ENCODE measurements at regions not wholly inside any gene's neighbourhood (a gene's known extent, or its start where the extent isn't known, plus 50 kb on each side); places are given as distances from the start of the nearest gene placed in this dataset.
A peak's percentile ranks its signal among the peaks of the same experiment; 100 is the strongest.

DNA sequence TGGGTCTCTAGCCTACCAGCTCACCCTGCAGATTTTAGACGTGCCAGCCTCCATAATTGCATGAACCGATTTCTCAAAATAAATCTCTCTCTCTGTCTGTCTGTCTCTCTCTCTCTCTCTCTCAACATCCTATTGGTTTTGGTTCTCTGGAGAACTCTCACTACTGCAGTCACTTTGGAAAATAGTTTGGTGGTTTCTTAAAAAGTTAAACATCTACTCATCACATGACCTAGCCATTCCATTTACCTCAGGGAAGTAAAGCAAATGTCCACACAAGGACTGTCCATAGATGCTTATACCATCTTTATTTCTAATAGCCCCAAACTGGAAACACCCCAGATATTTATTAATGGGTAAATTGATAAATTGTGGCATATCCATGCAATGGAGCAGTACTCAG lies 119.5 kb downstream of the SNX19 start:
- Histone ChIP-seq H3K4me3 (no peak overlapping the region), H3K27ac (no peak overlapping the region), H3K9me3 (no peaks in the 10 kb centered on the region), H3K27me3 (no peaks in the 10 kb centered on the region), H3K4me1 (no peaks in the 10 kb centered on the region), H3K36me3 (no peaks in the 10 kb centered on the region)
- TF ChIP-seq, protein P1, sequence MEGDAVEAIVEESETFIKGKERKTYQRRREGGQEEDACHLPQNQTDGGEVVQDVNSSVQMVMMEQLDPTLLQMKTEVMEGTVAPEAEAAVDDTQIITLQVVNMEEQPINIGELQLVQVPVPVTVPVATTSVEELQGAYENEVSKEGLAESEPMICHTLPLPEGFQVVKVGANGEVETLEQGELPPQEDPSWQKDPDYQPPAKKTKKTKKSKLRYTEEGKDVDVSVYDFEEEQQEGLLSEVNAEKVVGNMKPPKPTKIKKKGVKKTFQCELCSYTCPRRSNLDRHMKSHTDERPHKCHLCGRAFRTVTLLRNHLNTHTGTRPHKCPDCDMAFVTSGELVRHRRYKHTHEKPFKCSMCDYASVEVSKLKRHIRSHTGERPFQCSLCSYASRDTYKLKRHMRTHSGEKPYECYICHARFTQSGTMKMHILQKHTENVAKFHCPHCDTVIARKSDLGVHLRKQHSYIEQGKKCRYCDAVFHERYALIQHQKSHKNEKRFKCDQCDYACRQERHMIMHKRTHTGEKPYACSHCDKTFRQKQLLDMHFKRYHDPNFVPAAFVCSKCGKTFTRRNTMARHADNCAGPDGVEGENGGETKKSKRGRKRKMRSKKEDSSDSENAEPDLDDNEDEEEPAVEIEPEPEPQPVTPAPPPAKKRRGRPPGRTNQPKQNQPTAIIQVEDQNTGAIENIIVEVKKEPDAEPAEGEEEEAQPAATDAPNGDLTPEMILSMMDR (IDR thresholded peaks at IDR 0.05), result no peak
- intact Hi-C loops (cut with DNase I), result no loop called here
- ATAC-seq (no peak), DNase-seq (no peak)

DNA sequence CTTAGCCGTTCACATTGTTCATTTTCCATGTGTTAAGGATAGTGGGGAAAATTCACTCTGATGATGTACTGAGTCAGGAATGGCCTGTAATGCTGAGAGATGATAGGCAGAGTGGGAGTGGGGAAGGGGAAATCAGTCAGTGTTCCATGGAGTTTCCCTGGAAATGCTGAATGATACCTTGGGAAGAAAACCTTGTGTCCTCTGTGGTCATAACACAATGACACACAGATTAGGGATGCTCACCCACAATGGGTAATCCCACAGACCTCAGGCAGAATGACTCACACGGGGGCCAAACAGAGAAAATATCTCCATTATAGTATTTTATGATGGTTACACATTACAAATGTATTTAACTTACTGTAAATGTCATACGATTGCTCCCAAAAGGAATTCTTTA lies 118.0 kb downstream of the SNX19 start:
- DNase-seq, result no peak
- TF ChIP-seq, protein P1 (IDR thresholded peaks at IDR 0.05), result no peak
- Histone ChIP-seq H3K4me1 (no peaks in the 10 kb centered on the region), H3K4me3 (no peak overlapping the region), H3K27me3 (no peaks in the 10 kb centered on the region), H3K27ac (no peak overlapping the region), H3K9me3 (no peaks in the 10 kb centered on the region), H3K36me3 (no peaks in the 10 kb centered on the region)
- intact Hi-C loops (cut with DNase I), result no loop called here
- peak; percentile 44 for ATAC-seq

DNA sequence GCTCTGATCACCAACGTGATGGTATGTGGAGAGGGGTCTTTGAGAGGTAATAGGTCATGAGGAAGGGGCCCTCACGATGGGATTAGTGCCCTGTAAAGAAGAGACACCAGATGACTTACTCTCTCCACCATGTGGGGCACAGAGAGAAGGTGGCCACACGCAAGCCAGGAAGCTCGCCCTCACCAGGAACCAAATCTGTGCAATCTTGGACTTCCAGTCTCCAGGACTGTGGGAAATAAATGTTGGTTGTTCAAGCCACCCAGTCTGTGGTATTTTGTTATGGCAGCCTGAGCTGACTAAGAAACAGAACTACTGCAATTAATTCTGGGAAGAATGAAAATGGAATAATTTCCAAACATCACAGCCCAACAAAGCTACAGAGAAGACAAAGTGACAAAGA lies 117.5 kb downstream of the SNX19 start:
- Histone ChIP-seq H3K27ac (no peak overlapping the region), H3K36me3 (no peaks in the 10 kb centered on the region), H3K9me3 (no peaks in the 10 kb centered on the region), H3K27me3 (no peaks in the 10 kb centered on the region), H3K4me1 (no peaks in the 10 kb centered on the region), H3K4me3 (no peak overlapping the region)
- TF ChIP-seq, protein P1 (IDR thresholded peaks at IDR 0.05), result no peak
- no peak for DNase-seq
- intact Hi-C loops (cut with DNase I), result no loop called here
- ATAC-seq, result no peak

DNA sequence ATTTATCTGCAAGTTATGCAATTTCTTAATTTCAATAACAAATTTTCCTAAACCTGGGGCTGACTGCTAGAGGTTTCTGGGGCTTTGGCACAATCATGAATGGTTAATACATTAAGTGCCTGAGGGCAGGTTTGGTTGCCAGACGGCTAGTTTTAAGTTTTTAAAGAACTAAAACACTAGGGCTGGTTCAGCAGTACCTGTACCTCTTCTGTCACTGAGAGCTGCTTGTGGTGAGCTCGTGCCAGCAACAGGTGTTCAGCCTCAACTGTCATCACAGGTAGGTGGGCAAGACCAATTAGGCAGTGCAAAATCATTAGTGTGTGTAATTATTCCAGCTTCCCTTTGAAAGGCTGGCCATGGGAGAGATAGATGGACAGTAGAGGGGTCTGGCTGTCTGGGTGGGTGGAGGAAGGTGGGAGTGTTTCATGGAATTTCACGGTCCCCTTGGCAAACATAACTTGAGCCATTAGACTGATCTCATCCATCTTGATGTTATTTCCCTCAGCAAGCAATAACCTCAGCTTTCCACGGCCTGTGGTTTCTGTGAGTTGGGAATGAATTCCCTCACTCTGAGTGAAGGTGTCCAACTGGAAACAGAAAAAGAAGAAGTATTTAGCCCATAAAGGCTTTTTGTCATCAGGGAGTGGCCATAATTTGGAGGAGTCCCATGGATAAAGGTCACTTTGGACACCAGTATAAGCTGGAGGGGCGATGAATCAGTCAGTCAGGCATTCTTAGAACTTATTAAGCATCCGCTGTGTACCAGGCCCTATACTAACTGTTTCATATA lies 114.8 kb downstream of the SNX19 start:
- no peak for ATAC-seq
- no peaks in the 10 kb centered on the region for H3K27me3 ChIP-seq
- no peak overlapping the region for H3K27ac ChIP-seq
- H3K4me3 ChIP-seq, result no peak overlapping the region
- intact Hi-C loops (cut with DNase I), result no loop called here
- TF ChIP-seq, protein P1 (IDR thresholded peaks at IDR 0.05), result no peak
- no peaks in the 10 kb centered on the region for H3K9me3 ChIP-seq
- no peaks in the 10 kb centered on the region for H3K4me1 ChIP-seq
- no peak for DNase-seq
- H3K36me3 ChIP-seq, result no peaks in the 10 kb centered on the region

- Histone ChIP-seq H3K4me1 (no peaks in the 10 kb centered on the region), H3K27me3 (no peaks in the 10 kb centered on the region), H3K36me3 (no peaks in the 10 kb centered on the region), H3K9me3 (no peaks in the 10 kb centered on the region), H3K27ac (no peak overlapping the region), H3K4me3 (no peak overlapping the region)
- TF ChIP-seq, protein P1 (IDR thresholded peaks at IDR 0.05), result no peak
- intact Hi-C loops (cut with DNase I), result no loop called here
- DNase-seq, result no peak
- no peak for ATAC-seq
Measured at GRCh38 chr11:130802567-130802966, 113.7 kb downstream of the SNX19 start.

Measured in left lung (tissue), 4 donors.